HG03108 (cell line): ENCODE measurements at regions not wholly inside any gene's neighbourhood (a gene's known extent, or its start where the extent isn't known, plus 50 kb on each side); places are given as distances from the start of the nearest gene placed in this dataset.

Experiments
- ATAC-seq: cut with Tn5 transposase; IDR thresholded peaks from one replicate; pipeline ENCODE4 v1.9.1; 2021; ENCODE audit warnings: moderate library complexity; ENCODE audit not compliant: unreplicated experiment

- no peak for ATAC-seq
These were observed 63.6 kb downstream of the NUDT12 start for GRCh38 chr5:103498800-103499551.

GRCh38 chr5:103498211-103498610 lies 64.4 kb downstream of the NUDT12 start:
- ATAC-seq: no peak

- no peak for ATAC-seq
These were observed 64.8 kb downstream of the NUDT12 start for GRCh38 chr5:103497781-103498180.

- no peak for ATAC-seq
These were observed 72.4 kb downstream of the NUDT12 start for GRCh38 chr5:103490030-103490739.

DNA sequence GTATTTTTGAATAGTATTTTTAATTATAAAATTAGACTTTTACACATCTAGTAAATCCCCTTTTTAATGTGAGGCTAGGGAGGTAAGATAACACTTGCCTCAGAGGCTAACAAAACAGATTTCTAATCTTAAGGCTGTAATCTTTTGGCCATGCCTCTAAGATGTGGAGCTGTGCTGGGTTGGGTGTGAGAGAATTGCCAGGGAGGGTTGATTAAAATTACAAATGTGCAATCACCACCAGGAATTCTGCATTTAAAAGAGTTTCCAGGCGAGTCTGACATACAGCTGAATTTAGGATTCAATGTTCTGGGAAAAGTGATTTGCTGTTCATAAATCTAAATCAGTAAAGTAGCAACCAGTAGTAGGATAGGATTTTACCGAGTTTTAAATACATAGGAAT lies 73.3 kb downstream of the NUDT12 start:
- ATAC-seq: no peak

GRCh38 chr5:103487822-103488493 lies 74.6 kb downstream of the NUDT12 start:
- no peak for ATAC-seq

DNA sequence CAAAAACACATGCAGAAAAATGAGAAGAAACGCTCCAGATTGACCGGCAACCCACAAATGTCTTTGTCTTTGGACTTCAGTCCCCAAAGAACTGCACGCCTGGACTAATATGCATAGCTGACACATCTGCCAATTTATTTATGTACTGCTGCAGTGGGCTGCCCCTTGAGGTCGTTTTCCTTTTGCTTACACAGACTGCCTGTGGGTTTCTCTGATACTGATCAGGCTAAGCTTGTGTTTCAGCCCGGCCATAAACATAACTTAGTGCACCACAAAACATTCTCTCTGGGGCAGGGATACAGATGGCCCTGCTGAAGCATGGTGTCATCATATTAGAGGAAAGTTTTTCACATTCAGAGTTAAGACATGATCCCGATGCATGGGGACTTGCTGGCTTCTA lies 75.4 kb downstream of the NUDT12 start:
- no peak for ATAC-seq

GRCh38 chr5:103486739-103487138 lies 75.8 kb downstream of the NUDT12 start:
- no peak for ATAC-seq

DNA sequence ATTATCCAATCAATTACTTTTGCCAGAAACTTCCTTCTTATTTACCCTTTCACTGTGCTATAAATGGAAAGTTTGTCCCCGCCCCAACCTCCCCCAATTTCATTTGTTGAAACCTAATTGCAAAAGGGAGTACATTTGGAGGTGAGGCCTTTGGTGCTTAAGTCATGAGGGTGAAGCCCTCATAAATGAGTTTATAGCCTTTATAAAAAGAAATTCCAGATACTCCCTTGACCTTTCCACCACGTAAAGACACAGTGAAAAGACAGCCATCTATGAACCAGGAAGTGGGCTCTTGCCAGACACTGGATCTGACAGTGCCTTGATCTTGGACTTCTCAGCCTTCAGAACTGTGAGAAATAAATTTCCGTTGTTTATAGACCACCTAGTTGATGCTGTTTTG lies 82.3 kb downstream of the NUDT12 start:
- ATAC-seq: no peak

GRCh38 chr5:103477678-103478077 lies 84.9 kb downstream of the NUDT12 start:
- ATAC-seq: no peak

GRCh38 chr5:103476811-103477210 lies 85.8 kb downstream of the NUDT12 start:
- no peak for ATAC-seq

DNA sequence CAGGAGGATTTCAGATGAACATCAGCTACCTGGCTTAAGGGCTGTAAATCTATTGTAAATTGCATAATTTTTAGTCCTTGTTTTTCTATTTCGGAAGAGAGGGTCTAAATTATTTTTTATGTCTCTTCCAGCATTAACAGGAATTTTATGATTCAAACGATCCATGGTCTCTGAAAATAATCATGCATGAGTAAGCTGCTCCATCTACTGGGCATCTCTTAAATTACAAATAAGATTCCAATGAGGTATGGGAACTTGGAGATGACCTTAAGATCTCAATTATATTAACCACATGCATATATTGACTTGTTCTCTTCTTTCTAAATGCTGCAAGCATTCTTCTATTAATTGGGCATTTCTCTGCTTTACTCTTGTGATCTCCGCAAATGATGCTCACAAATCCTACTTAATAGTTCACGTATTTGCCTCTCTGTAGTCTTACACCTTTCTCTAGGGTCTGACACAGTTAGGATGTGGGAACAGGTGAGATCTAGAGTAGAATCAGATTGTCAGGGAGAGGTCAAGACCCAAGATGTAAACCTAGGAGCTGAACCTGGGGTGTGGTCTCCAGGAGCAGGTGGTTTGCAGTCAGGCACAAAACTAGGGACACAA lies 86.9 kb downstream of the NUDT12 start:
- ATAC-seq: no peak

DNA sequence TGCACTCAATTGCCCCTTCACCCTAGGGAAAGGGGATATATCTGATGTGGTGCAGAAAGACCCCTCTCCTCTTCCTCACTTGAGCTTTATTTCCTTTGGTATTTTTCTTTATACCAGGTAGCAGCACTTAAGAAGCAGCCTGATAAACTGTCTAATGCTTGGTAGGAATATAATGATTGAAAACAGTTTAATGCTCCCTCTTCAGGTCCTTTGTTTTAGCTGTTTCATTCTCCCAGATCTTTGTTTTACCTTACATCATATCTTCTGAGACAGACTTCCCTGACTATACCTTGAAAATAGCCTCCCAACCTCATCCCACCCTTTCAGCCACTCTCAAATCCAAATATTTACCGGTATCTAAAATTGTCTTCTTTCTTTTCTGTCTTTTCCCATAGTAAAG lies 87.9 kb downstream of the NUDT12 start:
- no peak for ATAC-seq

- no peak for ATAC-seq
These were observed 88.9 kb downstream of the NUDT12 start for GRCh38 chr5:103473725-103474124.

DNA sequence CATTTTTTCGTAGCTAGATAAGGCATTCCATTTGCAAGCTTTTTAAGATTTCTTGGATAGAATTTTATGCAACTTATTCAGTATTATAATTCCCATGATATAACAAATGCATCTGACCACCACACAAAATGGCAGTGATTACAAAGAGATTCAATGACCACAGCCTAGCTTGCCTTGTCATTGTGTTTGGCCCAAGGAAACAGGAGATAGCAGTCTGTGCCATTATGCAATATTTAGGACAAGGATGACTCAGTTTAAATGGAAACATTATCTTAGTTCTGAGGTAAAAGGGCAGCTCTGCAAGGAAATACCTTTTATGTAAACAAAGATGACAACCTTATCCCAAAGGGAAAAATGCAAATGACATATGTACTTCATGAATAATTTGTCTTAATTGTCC lies 89.8 kb downstream of the NUDT12 start:
- no peak for ATAC-seq

- ATAC-seq: no peak
These were observed 90.3 kb downstream of the NUDT12 start for GRCh38 chr5:103472265-103472664.

DNA sequence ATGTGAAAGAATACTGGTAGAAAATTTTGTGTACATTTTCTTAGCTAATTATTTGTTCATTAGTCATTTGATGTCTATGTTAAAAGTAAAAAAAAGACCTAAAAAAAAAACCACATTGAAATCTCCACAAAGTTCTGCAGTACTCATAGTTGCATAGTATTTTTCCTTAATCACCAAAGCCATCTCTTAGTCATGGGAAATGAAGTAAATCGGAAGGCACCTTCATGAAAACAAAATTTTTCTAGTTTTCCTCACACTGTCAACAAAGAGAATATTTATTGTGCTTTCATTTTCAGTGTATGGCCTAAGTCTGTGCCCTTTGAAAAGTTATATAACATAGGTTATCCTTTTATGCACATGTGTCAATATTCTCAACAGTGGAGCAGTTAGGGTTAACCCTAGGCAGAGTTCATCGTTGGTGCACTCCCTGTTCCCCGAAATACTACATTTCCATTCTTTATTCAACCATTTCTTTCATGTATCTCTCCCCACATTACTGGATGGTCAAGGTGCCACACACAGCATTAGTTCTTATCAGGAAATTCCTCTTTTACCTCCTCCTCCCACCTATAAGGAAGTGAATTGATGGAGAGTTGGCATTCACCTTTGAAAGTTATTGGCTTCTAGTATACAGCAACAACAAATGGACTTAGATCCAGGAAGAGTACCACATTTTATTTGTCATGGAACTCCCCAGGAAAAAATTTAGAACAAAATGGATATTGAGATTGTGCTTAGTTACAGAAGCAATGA lies 93.1 kb downstream of the NUDT12 start:
- no peak for ATAC-seq

DNA sequence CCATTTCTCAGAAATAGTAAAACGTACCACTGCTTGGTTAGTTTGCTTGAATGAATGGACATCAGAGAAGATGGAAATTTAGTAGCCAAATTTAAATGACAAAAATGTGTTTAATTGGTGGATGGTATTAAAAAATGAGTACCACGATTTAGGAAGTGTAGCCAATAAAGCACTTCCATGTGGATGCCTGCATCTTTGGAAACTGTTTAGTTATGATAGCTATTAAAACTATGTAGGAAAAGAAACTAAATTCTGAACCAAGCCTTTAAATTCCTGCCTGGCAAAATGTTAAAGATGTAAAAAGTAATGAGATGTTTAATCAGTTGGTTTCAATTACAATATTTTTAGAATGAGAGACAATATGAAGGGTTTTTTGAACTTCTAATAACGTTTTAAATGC lies 94.8 kb downstream of the NUDT12 start:
- no peak for ATAC-seq

- ATAC-seq: no peak
These were observed 96.1 kb downstream of the NUDT12 start for GRCh38 chr5:103466495-103466894.

GRCh38 chr5:103465891-103466290 lies 96.7 kb downstream of the NUDT12 start:
- no peak for ATAC-seq
